Peyer's patch (tissue), 4 donors: ENCODE measurements at regions not wholly inside any gene's neighbourhood (a gene's known extent, or its start where the extent isn't known, plus 50 kb on each side); places are given as distances from the start of the nearest gene placed in this dataset.

ENCODE experiments used
- POLR2A ChIP-seq, 2 donors: fragments of 450-650 bp; IDR thresholded peaks; one replicate each; pipeline ENCODE4 v1.5.1; 2017; ENCODE audit warnings: antibody characterized with exemption in 2 of 2, mild to moderate bottlenecking in 2 of 2, moderate library complexity in 2 of 2
- TF ChIP-seq, protein P1 (sequence below), 6 experiments: fragments of 450-650 bp in 4 of 6; fragments of 200-600 bp in 2 of 6; sonication (generic) in 1 of 6; IDR thresholded peaks; one replicate each; pipeline ENCODE4 v1.5.1; 2017 to 2019; ENCODE audit warnings: antibody characterized with exemption in 6 of 6, mild to moderate bottlenecking in 3 of 6, moderate library complexity in 1 of 6

DNA sequence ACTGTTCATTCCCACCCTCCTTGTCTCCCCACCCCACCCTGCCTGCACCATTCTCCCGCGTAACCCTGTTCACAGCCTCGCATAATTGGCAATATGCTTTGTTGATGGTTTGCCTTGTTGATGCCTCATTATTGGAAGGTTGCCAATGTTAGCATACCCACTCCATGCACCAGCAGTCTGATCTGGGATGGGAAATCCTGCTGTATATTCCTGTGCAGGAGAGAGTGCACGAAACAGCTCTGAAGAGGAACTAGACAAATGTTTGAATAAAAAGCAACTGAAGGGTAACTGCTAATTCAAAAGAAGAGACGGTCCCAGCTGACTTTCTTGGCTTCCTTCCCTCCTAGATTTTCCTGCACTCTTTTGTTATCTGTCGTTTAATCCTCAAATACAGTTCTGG lies 271.7 kb upstream of the TLE4 start:
- TF ChIP-seq, protein P1, sequence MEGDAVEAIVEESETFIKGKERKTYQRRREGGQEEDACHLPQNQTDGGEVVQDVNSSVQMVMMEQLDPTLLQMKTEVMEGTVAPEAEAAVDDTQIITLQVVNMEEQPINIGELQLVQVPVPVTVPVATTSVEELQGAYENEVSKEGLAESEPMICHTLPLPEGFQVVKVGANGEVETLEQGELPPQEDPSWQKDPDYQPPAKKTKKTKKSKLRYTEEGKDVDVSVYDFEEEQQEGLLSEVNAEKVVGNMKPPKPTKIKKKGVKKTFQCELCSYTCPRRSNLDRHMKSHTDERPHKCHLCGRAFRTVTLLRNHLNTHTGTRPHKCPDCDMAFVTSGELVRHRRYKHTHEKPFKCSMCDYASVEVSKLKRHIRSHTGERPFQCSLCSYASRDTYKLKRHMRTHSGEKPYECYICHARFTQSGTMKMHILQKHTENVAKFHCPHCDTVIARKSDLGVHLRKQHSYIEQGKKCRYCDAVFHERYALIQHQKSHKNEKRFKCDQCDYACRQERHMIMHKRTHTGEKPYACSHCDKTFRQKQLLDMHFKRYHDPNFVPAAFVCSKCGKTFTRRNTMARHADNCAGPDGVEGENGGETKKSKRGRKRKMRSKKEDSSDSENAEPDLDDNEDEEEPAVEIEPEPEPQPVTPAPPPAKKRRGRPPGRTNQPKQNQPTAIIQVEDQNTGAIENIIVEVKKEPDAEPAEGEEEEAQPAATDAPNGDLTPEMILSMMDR (IDR thresholded peaks at IDR 0.05): no peak
- TF ChIP-seq POLR2A (IDR thresholded peaks at IDR 0.05): no peak
